ENCODE measurements at regions not wholly inside any gene's neighbourhood (a gene's known extent, or its start where the extent isn't known, plus 50 kb on each side); places are given as distances from the start of the nearest gene placed in this dataset.

DNA sequence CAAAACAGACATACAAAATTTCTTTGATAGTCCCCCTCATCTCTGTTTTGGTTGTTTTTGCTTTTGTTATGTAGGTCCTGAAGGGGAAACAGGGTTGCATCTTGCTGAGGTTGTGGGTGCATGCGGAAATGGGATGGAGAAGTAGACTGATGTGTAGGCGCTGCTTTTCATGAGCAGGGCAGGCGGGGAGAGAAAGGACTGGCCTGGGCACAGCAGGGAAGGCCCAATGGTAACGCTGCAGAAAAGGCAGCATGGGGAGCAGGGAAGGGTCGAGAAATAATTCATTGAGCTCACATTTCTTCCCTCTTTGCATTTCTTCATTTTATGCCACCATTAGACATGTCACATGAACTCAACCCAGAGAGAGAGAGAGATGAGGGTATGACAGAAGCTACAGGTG lies 74.3 kb upstream of the CCN2 start (continued):
- no peak for TF ChIP-seq TBP (IDR thresholded peaks at IDR 0.05; ENCODE audit: low read depth, low read length)
- TF ChIP-seq PHF8 (conservative IDR thresholded peaks at IDR 0.05; ENCODE audit: low read depth, low read length): no peak
- no peak for TF ChIP-seq POLR2AphosphoS5 (IDR thresholded peaks at IDR 0.05; ENCODE audit: low read depth, low read length)
- TF ChIP-seq ASH2L (IDR thresholded peaks at IDR 0.05; ENCODE audit: low read length): no peak
- TF ChIP-seq HDAC2 (IDR thresholded peaks at IDR 0.05; ENCODE audit: borderline replicate concordance in 1 of 2, low read depth in 2 of 2, low read length in 2 of 2): no peak
- TF ChIP-seq SAP30 (IDR thresholded peaks at IDR 0.05; ENCODE audit: insufficient read depth, insufficient replicate concordance, low read length): no peak

All from H1 (cell line).